Esophagus muscularis mucosa (tissue), 3 donors: ENCODE measurements at regions not wholly inside any gene's neighbourhood (a gene's known extent, or its start where the extent isn't known, plus 50 kb on each side); places are given as distances from the start of the nearest gene placed in this dataset.

Source experiments
- CTCF ChIP-seq, 3 experiments: fragments of 200-600 bp in 2 of 3; fragments of 450-650 bp in 1 of 3; sonication (generic) in 2 of 3; IDR thresholded peaks; one replicate each; pipeline ENCODE4 v1.5.1; 2017 to 2019; ENCODE audit warnings: antibody characterized with exemption in 3 of 3, mild to moderate bottlenecking in 2 of 3, moderate library complexity in 1 of 3
- POLR2A ChIP-seq: fragments of 450-650 bp; IDR thresholded peaks from one replicate; pipeline ENCODE4 v1.6.1; 2017; ENCODE audit warnings: antibody characterized with exemption, moderate library complexity, mild to moderate bottlenecking, low read depth

DNA sequence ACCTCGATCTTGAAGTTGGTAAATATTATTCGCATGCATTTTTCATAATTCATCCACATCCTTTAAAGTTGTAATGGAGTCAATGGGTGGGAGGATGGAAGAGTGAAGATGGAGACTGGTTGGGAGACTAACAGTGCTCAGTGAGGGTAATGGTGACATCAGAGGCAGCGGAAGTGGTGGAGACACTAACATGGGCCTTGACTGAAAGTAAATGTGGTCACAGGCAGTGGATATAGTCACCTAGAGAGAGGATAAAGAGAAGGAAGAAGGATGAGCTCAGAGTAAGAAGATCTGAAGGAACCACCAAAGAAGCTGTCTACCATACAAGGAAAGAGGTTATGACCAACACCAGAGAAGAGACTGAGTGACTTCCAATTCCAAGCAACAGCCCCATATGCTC is 281.6 kb upstream of the STT3B start:
- TF ChIP-seq CTCF (IDR thresholded peaks at IDR 0.05): no peak
- TF ChIP-seq POLR2A: no peak
